H7 (cell line): ENCODE measurements at regions not wholly inside any gene's neighbourhood (a gene's known extent, or its start where the extent isn't known, plus 50 kb on each side); places are given as distances from the start of the nearest gene placed in this dataset.

Source experiments
- DNase-seq: peaks from one replicate; pipeline ENCODE4 v3.0.0; 2012
- H3K27me3 ChIP-seq: 2 replicates; pipeline ENCODE4 v1.6.0; 2011; ENCODE audit warnings: mild to moderate bottlenecking, low read length; ENCODE audit not compliant: control insufficient read depth, insufficient read depth
- H3K36me3 ChIP-seq: replicated peaks from 2 replicates; pipeline ENCODE4 v1.5.1; 2011; ENCODE audit warnings: low read length; ENCODE audit not compliant: control insufficient read depth, insufficient read depth
- H3K4me3 ChIP-seq: 2 replicates; pipeline ENCODE4 v1.5.1; 2011; ENCODE audit warnings: low read depth, mild to moderate bottlenecking, control low read depth, low read length, moderate library complexity; ENCODE audit not compliant: insufficient read depth

DNA sequence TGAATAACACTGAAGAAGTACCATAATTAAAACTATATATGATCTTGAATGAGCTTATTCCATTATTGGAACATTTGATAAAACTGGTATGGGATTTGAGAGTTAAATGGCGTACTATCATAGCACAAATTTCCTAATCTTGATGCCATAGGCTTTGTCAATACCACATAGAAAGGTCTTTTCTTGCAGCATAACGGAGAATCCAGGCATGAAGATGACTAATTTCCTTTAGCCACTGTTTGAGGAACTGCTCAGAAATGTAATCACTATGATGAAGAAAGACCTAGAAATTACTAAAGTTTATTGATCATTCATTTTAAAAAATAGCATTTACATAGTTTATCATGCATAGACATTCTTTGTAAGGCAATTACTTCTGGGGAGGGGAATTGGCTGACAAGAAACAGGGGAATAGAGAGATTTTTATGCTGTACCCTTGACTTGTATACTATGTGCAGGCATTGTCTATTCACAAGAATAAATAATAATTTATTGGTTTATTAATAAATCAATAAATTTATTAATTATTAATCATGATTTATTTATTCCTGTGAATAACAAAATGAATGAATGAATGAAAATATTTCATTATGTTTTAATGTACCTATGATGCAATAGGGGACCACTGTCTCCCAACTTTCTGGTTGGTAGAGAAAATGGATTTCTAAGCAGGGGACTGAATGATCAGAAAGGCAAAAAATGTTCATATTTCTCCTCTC is 2676.6 kb downstream of the PCDH9 start:
- no peak overlapping the region for H3K4me3 ChIP-seq
- H3K36me3 ChIP-seq: no peaks in the 10 kb centered on the region
- no peaks in the 10 kb centered on the region for H3K27me3 ChIP-seq
- no peak for DNase-seq

DNA sequence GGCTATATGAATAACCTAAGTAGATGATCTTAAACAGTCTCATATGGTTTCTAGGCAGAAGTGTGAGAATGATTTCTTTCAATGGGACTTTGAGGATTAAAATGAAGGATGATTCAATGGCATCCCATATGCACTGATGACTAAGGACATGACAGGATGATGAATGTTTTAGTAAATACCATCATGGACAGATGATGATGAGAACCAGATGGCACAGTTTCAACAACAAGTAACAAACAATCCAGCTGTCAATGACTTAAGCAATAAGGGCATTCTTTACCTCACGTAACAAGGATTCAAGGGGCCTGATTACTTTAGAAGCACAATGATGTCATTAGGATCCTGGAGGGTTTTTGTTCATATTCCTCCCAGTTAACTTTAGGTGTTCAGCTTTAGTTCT is 2678.4 kb downstream of the PCDH9 start:
- H3K27me3 ChIP-seq: no peaks in the 10 kb centered on the region
- no peak for DNase-seq
- no peak overlapping the region for H3K4me3 ChIP-seq
- H3K36me3 ChIP-seq: no peaks in the 10 kb centered on the region

DNA sequence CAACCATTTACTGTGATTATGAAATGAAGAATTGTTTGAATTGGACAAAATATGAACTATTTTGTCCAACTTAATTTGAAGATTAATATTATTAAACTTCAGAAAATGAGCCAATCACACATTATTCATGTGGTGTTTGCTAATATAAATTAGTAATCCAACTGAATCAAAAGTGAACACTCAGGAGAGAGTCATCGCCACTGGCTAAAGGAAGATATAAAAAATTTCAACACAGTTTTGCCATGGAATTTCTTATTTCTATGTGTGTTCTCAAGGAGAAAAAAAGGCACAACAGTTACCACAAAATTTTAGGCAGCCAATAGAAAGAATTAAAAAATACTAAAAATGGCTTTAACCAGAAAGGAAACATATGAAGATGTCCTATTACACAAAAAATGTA is 2683.8 kb downstream of the PCDH9 start:
- DNase-seq: no peak
- H3K36me3 ChIP-seq: no peaks in the 10 kb centered on the region
- H3K27me3 ChIP-seq: no peaks in the 10 kb centered on the region
- no peak overlapping the region for H3K4me3 ChIP-seq

DNA sequence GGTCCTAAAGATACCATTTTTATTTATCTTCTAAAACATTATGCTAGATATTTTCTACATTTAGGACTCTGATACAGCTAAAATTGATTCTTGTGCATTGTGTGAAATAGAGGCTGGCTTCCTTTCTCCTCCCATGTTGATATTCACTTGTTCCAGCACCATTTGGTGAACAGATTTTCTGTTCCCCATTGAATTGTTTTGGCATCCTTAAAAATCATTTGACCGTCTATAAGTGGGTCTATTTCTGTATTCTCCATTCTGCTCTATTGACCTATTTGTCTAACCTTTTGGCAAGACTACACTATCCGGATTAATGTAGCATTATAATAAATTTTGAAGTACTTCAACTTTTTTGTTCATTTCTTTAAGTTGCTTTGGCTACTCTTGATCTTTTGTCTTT is 2689.2 kb downstream of the PCDH9 start:
- DNase-seq: no peak
- no peak overlapping the region for H3K4me3 ChIP-seq
- H3K36me3 ChIP-seq: no peaks in the 10 kb centered on the region
- no peaks in the 10 kb centered on the region for H3K27me3 ChIP-seq

DNA sequence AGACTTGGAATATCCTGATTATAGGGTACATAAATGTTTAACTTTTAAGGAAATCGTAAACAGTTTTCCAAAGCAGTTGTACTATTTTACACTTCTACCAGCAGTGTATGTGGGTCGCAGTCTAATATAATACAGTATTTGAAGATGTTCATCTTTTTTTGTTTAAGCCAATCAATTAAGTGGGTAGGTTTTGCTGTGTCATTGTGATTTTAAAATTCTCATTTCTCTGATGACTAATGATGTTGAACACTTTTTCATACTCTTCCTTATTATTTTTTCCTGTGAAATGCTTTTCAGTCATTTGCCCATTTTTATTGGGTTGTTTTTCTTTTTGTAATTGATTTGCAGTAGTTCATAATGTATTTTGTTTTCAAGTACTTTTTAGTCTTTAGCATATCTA is 2689.7 kb downstream of the PCDH9 start:
- no peak for DNase-seq
- H3K27me3 ChIP-seq: no peaks in the 10 kb centered on the region
- no peaks in the 10 kb centered on the region for H3K36me3 ChIP-seq
- no peak overlapping the region for H3K4me3 ChIP-seq

DNA sequence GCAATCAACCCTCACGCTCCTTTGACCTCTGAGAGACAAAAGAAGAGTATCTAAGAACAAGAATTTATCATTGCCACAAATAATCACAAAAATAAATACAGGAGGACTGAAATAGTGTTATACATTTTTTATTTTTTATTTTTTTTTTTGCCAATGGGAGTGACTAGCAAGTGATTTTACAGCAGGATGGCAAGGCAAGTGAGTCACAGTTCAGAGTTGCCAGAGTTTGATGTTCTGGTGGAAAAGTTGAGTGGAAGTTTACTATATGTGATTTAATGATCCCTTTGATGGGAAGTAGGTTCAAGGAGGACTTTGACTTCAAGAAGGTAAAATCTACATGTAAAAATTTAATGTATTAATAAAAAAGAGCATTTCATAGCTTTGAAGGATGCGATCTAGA is 2691.4 kb downstream of the PCDH9 start:
- Histone ChIP-seq H3K36me3 (no peaks in the 10 kb centered on the region), H3K27me3 (no peaks in the 10 kb centered on the region), H3K4me3 (no peak overlapping the region)
- no peak for DNase-seq

DNA sequence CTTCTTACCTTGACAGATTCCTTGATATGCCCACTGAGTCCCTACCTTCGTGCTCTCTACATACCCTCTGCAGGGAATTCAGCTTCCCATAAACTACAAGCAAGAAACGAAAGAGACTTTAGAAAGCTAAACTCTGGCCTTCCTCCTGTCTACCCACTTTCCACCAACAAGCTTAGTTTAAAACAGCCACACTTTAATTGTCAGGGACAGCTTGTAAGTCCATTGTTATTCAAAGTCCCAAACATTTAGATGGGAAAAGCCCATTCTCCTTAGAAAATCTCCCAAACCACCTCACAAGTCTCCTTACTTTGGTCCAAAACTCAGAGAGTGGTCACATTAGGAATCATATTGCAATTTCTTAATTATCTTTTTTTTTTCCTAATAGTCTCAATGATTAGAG is 2695.8 kb downstream of the PCDH9 start:
- DNase-seq: no peak
- Histone ChIP-seq H3K27me3 (no peaks in the 10 kb centered on the region), H3K4me3 (no peak overlapping the region), H3K36me3 (no peaks in the 10 kb centered on the region)

DNA sequence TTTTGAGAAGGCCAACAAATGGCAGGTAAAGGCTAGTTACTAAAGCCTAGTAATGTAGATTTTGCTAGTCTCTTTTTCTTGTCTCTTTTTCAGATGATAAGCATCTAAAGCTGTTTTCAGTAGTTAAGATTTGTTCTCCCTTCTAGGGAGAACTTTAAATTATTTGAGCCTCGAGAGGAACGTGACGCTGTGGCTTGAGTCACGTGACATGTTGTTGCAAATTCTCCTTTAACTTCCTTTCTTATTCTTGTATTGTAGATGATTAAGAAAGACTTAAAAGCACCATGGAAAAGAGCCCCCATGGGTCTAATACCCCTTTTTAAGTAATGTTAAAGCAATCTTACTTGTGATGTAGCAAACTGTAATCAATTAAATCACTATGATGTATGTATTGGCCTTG is 2698.7 kb downstream of the PCDH9 start:
- no peak for DNase-seq
- Histone ChIP-seq H3K27me3 (no peaks in the 10 kb centered on the region), H3K36me3 (no peaks in the 10 kb centered on the region), H3K4me3 (no peak overlapping the region)

DNA sequence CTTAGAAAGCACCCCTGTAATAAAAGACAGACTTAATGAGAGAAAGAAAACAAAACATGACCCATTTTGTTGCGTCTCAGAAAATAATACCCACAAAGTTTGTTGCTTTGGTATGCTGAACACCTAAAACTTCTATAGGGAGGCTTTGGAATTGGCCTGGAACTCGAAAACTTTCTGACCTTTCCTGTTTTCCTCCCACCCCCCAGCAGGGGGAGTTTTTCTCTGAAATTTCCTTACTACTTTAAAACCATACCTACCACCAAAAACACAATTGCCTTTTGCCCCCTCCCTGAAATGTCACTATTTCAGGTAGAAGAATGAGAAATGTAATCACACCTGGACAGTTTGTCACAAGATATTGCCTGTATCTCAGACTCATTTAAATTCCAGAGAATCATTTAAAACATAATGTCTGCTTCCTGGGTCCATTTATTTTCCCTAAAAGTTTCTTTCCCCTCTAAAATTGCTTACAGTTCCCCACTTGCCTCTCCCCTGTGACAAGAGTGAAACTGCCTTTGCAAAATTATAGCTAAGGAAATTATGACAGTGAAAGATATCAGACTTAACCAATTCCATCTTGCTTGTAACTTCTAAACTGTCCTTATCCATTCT is 2700.2 kb downstream of the PCDH9 start:
- peak; percentile 20 for DNase-seq
- Histone ChIP-seq H3K27me3 (no peaks in the 10 kb centered on the region), H3K4me3 (no peak overlapping the region), H3K36me3 (no peaks in the 10 kb centered on the region)

DNA sequence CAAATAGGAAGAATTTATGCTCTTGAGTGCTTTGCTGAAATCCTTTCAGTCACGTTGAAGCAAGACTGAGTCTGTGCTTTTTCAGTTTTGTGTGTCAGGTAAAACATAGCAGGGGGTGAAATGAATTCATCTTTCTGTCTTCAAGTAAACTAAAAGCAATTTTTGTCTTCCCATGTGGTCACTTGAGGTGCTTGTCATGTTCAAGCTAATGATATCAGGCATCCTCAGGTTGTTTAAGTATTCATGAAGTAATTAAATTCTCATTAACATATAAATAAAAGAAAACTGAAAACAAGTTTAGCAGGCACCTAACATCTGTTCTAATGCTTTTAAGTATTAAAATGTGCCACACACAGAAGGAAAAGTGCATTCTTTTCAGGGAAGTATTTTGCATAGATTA is 2701.3 kb downstream of the PCDH9 start:
- DNase-seq: no peak
- H3K27me3 ChIP-seq: no peaks in the 10 kb centered on the region
- no peak overlapping the region for H3K4me3 ChIP-seq

DNA sequence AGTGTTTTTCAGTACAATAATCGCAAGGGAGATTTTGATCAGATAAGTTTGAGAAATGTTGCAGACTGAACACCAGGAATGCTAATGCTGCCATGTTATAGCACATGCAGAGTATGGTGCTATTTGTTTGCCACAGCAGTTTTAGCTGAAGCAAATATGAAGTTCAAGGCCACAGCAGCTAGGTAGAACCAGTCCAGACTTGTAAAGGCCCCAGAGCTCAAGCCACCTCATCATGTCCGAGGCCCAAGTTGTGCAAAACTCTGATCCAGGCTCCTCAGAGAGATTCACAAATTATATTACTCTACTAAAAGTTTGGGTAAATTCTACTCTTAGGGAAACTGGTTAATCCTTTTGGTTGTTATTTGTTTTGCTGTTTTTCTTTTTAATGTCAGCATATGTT is 2702.6 kb downstream of the PCDH9 start:
- H3K4me3 ChIP-seq: no peak overlapping the region
- H3K36me3 ChIP-seq: no peaks in the 10 kb centered on the region
- DNase-seq: no peak
- H3K27me3 ChIP-seq: no peaks in the 10 kb centered on the region

More for the DNA sequence above, 2701.3 kb downstream of the PCDH9 start:
- no peaks in the 10 kb centered on the region for H3K36me3 ChIP-seq

DNA sequence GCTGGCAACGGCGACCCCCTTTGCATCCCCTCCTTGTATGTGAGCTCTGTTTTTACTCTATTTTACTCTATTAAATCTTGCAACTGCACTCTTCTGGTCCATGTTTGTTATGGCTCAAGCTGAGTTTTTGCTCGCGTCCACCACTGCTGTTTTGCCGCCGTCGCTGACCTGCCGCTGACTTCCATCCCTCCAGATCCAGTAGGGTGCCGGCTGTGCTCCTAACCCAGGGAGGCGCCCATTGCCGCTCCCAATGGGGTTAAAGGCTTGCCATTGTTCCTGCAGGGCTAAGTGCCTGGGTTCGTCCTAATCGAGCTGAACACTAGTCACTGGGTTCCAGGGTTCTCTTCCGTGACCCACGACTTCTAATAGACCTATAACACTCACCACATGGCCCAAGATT is 2704.4 kb downstream of the PCDH9 start:
- Histone ChIP-seq H3K27me3 (no peaks in the 10 kb centered on the region), H3K4me3 (no peak overlapping the region), H3K36me3 (no peaks in the 10 kb centered on the region)
- DNase-seq: no peak

DNA sequence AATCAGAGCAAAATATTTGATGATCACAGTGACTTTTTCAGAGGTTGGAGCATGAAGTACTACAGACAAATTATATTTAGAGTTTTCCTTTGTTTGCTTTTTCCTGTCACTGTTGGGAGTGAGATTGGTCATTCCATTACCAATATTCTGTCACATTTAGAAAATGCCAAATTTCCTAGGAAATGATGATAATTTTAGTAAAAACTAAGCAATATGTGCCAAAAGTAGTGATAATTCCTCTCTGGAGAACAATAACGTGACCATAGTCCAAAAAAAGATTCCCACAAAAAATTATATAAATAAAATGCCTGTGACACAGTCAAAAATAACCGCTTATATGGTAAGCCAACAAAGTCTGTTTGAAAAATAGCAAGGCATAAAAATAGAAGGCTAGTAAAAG is 2719.4 kb downstream of the PCDH9 start:
- no peaks in the 10 kb centered on the region for H3K36me3 ChIP-seq
- H3K4me3 ChIP-seq: no peak overlapping the region
- H3K27me3 ChIP-seq: no peaks in the 10 kb centered on the region
- no peak for DNase-seq

DNA sequence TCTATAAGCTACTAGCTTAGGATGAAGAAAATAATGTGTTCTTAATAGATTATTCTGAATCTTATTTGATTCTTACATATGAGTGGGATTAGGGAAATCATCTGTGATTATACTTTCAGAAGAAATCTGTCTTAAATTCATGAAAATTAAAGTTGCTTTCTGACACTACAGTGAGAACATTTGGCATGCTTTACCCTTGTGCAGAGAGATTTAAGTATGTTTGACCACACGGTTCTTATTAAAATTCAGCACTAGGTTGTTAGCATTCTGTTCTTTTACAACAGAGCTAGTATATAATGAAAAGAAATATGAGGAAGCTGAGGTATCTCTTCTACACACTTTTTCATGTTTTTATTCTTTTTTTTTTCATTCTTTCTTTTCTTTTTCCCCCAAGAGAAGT is 2723.9 kb downstream of the PCDH9 start:
- no peak for DNase-seq
- no peak overlapping the region for H3K4me3 ChIP-seq
- no peaks in the 10 kb centered on the region for H3K36me3 ChIP-seq
- H3K27me3 ChIP-seq: no peaks in the 10 kb centered on the region

DNA sequence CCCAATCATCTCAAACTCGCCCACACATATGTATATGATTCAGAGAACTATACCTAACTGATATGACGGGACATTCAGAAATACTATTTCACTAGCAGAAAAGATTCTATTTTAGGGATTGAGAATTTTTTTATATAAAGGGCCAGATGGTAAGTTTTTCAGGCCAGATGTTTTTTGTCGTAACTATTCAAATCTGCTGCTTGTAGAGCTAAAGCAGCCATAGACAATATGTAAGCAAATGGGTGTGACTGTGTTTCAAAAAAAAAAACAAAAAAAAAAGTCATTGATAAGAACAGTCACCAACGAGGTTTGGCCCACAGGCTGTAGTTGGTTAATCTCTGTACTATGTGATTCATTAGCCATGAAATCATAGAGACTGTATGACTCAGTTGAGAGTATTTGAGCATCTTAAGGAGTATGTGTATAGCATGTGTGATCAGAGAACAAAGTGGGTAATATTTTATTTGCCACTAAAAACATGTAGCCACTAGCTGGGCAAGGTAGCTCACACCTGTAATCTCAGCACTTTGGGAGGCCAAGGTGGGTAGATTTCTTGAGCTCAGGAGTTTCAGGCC is 2724.7 kb downstream of the PCDH9 start:
- no peak for DNase-seq
- Histone ChIP-seq H3K36me3 (no peaks in the 10 kb centered on the region), H3K4me3 (no peak overlapping the region), H3K27me3 (no peaks in the 10 kb centered on the region)
